ENCODE measurements at regions not wholly inside any gene's neighbourhood (a gene's known extent, or its start where the extent isn't known, plus 50 kb on each side); places are given as distances from the start of the nearest gene placed in this dataset.
"Not testable (repeated sequence)": the region's sequence is repeated elsewhere in the genome, so short reads cannot be mapped to it uniquely, and the experiment has no call there.

DNA sequence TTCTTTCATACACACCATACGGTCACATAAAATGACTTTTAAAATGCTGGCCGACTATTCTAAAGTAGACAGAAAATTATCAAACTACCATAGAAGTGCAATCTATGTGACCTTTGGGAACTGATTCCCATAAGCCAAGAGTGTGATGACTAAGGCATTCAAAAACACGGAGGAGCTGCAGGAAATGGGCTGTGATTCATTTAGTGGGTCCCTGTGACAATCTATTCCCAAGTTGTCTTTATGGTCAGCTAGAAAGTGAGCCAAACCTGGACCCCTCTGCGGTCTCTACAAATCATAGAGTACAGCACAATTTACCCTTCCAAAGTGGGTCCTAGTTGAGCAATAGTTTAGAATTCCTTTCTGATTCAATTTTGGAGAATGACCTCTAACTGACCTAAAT is 251.5 kb upstream of the CBLB start:
- no peak for DNase-seq (ENCODE audit: low read depth)

DNA sequence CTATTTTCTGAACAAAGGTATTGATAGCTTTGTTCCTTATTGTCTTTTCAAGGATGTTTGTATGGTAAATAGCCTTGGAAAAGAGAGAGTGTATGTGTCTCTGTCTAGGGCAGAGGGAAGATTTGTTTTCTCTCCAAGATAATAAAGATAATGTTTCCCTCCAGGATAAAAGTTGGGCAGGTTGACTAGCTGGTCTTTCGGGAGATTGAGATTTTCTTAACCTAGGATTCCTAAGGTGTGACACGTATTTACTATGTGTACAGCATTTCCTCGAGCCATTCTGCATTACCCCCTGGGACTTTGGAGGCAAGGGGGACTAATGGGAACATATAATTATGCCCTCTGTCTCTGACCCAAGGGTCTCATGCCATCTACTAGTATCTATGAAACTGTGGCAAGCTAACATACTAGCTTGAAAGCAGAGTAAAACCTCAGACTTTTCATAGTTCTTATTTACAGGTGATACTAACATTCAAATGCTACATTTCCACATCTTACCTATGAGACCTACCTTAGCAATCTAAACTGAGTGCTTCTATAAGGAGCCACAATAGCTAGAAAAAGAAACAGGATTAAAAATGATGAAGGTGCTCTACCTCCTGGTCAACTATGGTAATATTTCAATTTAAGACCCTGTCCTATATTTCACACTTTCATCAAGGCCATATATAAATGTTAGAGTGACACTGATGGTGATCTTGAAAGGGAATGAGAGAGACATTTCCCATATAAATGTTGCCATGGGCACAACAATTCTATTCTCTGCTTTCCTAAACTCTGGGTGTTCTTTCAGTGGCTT is 252.9 kb upstream of the CBLB start:
- DNase-seq (ENCODE audit: low read depth): no peak

DNA sequence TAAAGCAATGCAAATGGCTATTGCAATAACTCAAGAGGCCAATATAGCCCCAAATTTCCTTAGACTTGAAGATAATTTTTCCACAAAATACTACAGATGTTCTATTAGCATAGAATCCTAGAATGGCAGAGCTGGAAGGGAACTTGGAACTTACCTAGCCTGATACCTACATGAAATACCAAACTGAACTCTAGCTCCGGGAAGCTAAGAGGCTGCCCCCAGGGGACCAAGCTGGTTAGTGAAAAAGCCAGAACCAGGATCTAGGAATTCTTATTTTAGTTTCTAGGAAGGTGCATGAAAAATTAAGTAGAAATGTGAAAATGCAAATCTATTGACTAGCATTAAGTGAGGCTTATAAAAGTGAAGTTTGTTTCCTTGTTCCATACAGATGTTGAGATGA is 256.0 kb upstream of the CBLB start:
- DNase-seq (ENCODE audit: low read depth): no peak

DNA sequence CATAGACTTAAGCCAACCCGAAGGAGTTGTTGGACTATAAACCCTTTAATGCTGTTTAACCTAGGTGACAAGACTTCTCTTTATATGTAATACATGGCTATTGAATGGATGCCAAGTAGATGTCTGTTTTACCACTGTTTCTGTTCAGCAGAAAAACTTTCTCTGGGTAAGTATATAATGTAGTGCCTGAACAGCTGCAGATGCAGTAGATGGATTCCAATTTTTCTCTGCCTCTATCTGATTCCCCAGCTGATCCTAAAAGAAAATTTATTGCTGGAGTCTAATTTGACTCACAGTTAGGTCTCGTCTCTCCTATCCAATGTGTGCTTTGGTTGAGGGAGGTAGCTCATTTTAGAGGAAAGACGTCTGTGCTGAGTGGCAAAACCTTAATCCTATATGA is 256.5 kb upstream of the CBLB start:
- DNase-seq (ENCODE audit: low read depth): no peak

DNA sequence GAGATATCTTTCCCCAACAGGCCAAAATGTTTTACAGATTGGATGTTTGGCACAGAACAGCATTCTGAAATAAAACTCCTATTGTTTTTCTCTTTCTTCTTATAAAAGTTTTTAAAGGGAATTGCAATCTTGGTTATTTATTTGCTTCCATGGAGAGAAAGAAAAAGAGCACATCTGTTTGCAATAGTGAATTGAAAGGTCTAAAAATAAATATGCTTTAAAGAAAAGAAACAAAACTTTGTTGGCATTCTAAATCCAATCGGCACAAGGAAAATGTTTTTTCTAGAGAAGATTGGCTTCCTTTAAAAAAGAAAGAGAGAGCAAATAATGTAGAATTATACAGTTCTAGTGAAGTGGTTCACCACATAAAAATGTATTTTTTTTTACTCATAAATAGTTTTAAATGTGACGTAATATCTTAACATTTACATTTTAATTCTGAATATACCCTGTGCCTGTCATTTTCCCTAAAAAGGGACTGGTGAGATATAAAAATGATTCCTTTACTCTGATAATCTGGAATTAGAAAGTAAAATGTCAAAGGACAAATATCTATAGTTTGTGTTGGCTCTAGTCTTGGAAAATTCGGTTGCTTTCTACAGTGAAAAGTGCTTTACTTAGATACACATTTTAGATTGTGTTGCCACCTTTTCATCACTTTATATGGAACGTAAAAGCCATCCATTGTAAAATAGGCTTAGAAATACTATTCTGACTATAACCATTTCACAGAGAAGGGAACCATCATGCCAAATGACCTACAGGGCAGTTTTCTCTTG is 257.4 kb upstream of the CBLB start:
- no peak for DNase-seq (ENCODE audit: low read depth)

DNA sequence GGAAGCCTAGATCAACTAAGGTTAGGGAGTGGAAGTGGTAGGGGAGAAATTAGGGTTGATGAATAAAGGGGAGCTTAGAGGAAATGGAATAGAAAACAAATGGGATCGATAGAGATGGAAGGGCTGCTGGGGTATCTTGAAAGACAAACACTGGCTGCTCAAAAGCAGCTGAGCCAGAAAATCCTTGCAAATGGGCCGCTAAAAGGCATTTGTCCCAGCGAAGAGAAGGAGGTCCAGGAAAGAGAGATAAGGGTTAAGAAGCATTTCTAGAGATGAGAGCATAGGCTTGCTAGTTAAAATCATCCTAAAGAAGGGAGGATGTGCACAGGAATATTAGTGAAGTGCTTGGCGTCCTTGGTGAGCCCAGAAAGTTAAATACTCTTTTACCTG is 258.0 kb upstream of the CBLB start:
- DNase-seq (ENCODE audit: low read depth): no peak

DNA sequence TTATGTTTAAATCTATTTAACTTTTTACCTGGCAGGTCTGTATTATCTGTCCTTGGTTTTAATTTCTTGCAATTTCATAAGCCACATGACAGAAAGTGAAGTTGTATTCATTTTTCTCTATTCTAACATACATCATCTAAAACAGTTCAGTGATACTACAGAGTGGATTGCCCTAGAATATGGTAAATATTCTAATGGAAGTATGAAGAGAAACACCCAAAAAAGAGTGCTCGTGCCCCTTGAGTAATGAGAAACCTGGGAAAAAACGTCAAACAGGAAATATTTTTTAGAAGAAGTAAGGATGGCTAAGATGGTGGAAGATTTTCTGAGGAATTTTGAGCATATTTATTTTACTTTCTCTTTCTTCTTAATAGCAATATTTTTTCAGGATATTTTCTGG is 261.1 kb upstream of the CBLB start:
- DNase-seq (ENCODE audit: low read depth): no peak

DNA sequence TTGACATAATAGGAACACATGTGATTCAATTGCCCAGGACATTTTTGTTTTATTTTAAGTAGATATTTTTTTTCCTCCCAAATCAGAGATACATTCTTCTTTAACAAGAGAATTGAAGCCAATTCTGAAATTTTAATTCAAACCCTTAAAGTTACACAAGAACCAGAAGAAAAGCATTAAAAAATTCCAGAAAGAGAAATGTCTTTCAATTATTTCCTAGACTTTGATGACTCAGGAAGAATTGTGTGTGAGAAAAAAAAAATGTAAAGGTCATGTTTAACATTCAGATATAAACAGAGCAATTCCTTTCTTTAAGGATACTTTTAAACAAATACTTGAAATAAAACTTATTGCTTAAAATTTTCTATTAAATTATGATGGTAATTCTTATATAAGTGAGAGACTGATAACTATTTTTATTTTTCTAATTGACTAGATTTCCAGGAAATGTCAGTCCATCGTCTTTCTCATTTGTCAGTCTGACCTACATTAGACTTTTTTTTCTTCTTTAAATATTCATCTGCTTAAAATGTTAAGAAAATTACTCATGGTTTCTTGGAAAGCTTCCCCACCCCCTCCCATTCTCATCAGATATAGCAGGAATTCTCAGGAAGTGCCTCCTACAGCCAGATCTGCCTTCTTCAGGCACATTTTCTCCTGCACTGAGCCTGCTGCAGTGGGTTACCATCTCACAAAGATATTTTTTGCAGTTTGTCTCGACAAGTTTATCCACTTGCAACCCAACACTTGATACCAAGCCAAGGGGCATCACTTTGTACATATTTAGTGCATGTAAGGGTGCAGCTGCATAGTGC is 261.8 kb upstream of the CBLB start:
- no peak for DNase-seq (ENCODE audit: low read depth)

DNA sequence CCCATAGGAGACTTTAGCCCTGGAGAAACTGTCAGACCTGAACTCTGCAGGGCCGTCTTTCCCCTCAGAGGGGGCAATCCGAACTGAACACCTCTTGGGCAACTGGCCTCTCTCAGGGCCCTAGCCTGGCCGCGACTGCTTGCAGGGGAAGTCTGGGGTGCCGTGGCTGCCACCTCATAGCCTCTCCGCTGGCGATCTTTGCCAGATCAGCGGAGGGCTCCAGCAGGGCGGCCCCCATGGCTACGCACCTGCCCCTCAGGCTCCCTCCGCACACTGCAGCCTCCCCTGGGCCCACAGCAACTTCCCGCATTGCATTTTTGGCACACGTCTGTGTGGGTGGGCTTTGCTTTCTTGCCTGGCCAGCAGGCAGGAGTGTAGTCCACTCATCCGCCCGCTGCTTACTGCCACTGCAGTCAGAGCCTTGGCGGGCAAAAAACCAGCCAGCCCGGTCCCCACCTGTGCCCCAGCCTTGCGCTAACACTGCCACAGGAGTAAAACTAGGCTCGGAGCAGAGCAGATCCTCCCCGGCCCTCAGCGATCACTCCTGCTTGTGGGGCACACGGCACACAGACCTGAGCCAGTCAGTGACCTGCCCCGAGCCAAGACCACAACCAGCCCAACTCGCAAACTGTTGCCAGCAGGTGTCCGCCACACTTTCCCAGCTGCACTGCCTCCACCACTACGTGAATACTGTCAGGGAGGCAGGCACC is 266.8 kb upstream of the CBLB start:
- DNase-seq (ENCODE audit: low read depth): no peak

DNA sequence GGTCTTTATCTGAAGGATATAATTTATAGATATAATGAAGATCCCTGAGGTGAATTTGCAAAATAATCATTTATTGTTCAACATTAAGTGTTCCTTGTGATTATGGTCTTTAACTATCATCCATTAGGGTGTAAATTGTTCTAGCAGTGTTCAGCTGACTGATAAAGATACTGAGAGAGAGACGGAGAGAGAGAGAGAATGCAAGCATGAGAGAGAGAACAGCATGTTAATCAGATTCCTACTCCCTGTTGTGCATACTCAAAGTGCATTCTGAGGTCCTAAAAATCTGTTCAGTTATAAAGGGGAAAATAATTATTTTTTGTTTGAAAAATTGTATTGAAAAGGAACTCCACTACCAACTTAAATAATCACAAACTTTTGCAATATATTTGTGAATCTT is 271.0 kb upstream of the CBLB start:
- DNase-seq (ENCODE audit: low read depth): no peak

DNA sequence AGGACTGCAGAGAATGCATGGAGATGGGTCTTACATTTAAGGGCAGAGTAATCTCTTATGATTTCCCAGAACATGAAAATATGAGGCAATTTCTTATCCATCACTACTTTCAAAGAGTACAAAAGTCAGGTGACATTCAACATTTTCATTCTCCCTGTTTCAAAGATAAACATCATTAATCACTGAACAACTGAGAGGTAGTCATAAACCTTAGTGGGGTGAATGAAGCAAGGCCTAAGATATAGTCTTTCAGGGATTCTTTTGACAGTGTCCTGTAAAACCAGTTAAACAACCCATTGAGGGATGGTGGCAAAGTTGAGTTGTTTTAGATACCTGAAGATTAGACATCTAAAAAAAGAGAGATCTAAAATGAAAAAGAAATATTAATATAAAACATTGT is 271.6 kb upstream of the CBLB start:
- no peak for DNase-seq (ENCODE audit: low read depth)

DNA sequence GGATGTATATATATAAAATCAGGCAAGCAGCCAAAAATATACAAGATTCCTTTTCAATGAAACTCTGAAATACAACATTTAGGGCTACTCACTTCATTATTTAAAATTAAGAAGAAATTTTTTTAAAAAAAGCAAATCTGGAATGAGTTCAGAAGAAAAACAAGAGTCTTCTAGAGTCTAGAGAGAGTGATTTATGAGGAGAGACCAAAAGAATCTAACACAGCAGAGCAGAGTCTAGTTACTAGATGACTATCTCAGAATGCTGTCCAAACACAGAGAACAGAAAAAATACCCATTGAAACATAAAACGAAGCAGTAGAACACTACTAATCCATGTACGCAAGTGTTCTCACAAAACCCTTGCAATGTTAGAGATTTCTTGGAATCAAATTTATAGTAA is 275.2 kb upstream of the CBLB start:
- no peak for DNase-seq (ENCODE audit: low read depth)

DNA sequence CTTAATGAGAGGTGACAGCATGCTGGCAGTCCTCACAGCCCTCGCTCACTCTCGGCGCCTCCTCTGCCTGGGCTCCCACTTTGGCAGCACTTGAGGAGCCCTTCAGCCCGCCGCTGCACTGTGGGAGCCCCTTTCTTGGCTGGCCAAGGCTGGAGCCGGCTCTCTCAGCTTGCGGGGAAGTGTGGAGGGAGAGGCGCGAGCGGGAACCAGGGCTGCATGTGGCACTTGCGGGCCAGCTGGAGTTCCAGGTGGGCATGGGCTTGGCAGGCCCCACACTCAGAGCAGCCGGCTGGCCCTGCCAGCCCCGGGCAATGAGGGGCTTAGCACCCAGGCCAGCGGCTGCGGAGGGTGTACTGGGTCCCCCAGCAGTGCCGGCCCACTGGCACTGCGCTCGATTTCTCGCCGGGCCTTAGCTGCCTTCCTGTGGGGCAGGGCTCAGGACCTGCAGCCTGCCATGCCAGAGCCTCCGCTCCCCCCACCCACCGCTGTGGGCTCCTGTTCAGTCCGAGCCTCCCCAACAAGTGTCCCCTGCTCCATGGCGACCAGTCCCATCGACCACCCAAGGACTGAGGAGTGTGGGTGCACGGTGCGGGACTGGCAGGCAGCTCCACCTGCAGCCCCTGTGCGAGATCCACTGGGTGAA is 279.7 kb upstream of the CBLB start:
- not testable (repeated sequence) for DNase-seq (ENCODE audit: low read depth)

DNA sequence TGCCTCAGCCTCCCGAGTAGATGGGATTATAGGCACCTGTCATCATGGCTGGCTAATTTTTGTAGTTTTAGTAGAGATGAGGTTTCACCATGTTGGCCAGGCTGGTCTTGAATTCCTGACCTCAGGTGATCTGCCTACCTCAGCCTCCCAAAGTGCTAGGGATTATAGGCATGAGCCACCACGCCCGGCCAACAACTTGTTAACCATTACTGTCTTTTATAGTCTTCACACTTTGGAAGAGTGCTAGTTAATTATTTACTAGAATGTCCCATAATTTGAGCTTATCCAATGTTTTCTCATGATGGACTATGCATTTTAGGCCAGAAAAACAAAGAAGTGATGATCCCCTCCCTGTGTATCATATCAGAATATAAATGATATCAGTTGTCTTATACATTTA is 288.6 kb upstream of the CBLB start:
- no peak for DNase-seq (ENCODE audit: low read depth)

DNA sequence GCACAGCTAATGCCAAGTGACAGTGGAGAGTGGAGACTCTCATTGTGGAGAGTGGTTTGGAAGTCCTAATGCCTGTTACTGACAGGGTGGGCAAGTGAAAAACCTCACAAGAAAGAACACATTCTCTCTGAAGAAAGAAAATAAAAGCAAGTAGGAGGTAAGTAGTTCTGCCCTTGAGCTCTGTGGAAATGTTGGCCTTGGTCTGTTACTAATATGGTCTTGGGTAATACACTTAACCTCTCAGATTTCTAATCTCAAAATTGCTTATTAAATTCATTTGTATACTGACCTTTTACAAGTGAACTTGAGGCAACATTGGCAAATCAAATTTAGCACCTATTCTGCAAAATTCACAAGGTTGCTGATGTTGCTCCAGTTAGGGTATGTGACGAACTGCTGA is 291.6 kb upstream of the CBLB start:
- DNase-seq (ENCODE audit: low read depth): no peak

DNA sequence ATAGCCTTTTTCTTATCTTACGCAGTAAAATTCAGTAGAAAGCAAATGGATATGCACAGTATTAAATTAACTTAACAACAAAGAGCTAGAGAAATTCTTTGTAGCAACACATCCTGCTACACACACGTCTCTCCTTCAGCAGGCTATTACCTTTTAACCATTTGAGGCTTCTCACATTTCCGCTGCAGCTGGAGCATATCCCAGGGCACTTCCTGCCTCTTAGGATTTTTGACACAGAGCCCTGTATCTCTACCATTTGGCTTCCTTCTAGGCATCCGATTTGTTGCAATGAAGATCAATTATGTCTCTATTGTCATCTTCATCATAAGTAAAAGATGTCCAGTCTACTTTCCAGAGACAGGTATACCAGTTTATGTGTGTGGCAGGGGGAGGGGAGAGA is 292.4 kb upstream of the CBLB start:
- DNase-seq (ENCODE audit: low read depth): no peak

DNA sequence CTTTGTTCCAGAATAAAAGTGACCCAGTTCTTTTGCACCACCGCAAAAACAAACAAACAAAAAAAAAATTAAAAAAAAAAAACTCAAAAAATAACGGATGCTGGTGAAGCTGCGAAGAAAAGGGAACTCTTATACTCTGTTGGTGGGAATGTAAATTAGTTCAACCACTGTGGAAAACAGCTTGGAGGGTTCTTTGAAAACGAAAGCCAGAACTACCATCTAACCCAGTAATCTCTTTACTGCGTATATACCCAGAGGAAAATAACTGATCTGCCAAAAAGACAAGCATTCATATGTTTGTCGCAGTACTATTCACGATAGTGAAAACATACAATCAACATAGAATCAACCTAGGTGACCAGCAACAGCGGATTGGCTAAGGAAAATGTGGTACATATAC is 298.9 kb upstream of the CBLB start:
- DNase-seq (ENCODE audit: low read depth): no peak

DNA sequence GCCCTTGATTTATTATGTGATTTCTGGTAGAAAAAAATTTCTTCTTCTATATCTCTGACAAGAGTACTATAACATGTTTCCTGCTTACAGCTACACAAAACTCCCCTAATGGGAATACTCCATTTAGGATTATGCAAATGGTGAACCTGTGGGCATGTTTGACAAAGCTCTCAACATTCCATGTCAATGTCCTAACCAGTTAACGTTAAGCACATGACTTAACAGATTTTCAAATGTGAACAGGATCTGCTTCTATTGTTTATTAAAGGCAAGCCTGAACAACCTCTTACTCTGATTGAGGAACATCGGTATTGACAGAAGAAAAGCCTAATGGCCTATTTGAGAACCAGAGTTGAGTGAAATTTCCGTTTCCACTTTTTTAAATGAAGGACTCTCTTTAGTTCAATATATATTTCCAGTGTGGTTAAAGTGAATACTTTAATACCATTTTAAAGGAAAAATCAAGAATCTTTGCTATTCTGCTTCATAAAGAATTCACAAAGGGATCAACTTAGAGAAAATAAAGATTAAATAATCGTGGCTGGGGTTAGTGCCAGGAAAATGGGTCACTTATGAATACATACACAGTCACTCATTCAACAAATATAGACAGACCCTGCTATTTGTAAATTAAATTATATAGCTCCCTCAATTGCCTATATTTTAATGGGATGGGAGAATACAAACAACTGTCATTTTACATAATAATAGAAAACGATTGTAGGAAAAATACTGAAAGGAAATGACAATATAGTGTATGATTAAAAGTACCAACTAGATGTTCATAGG is 300.3 kb upstream of the CBLB start:
- DNase-seq (ENCODE audit: low read depth): no peak

DNA sequence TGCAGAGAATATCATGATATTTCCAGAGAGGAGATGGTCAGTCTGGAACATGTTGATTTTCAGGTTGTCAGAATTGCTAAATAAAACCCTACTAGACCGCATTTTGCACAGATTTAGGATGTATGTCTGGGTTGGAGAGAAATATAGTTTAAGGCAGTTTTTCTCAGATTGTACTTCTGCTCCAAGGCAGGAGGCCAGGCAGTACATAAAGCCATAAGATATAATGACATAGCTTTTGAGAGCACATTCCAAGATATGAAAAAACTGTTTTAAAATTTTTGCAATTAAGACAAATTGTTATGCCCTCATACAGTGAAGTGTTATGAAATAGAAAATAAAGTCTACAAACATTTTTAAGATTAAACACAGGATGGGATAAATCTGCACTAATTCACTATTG is 301.8 kb upstream of the CBLB start:
- DNase-seq (ENCODE audit: low read depth): no peak

DNA sequence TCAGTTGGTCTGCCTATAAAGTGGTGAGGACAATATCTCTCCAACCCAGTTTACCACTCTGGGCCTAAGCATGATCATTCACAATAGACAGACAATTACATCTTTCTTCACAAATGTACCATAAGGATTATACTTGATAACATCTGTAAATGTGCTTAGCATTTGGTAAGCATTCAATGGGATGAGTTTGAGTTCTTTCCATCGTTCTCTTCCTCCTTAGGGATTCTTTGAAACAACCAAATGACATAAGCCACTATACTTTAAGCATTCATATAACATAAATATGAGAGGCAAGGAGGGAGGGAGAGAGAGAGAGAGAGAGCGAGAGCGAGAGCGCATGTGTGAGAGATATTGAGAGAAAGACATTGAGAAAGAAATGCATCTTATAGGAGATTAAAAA is 303.3 kb upstream of the CBLB start:
- DNase-seq (ENCODE audit: low read depth): no peak

DNA sequence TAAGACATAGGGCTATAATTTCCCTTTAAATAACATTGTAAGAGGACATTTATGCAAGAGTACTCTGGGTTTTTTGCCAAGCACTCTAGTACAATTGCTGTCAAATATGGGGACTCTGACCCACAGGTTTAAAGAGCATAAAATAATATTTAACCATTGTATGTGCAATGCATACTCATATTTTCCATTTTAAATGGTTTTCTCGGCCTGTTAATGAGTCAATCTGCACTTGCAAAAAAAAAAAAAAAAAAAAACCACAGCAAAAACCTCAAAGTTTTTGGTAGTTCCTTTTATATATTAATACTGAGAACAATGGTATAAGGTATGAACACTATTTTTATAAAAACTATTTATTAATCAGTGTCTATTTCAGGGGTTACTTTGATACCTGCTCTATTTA is 304.0 kb upstream of the CBLB start:
- no peak for DNase-seq (ENCODE audit: low read depth)
